Mesothelial cell of epicardium (in vitro differentiated cells): ENCODE measurements at regions not wholly inside any gene's neighbourhood (a gene's known extent, or its start where the extent isn't known, plus 50 kb on each side); places are given as distances from the start of the nearest gene placed in this dataset.
A peak's percentile ranks its signal among the peaks of the same experiment; 100 is the strongest.
"Not testable (repeated sequence)": the region's sequence is repeated elsewhere in the genome, so short reads cannot be mapped to it uniquely, and the experiment has no call there.

Experiments used
- DNase-seq, 2 experiments: peaks; one replicate each; pipeline ENCODE4 v3.0.0; 2021; ENCODE audit warnings: low spot score in 2 of 2; ENCODE audit not compliant: unreplicated experiment in 2 of 2
- H3K27ac Mint-ChIP-seq: 2 replicates; pipeline ENCODE4 v1.8.0; 2021; ENCODE audit warnings: mixed read lengths
- H3K27me3 Mint-ChIP-seq: 2 replicates; pipeline ENCODE4 v1.8.0; 2021; ENCODE audit warnings: low read depth, mixed read lengths
- H3K36me3 Mint-ChIP-seq: 2 replicates; pipeline ENCODE4 v1.8.0; 2021; ENCODE audit warnings: mixed read lengths
- H3K4me1 Mint-ChIP-seq: 2 replicates; pipeline ENCODE4 v1.8.0; 2021; ENCODE audit warnings: mixed read lengths
- H3K4me3 Mint-ChIP-seq: 2 replicates; pipeline ENCODE4 v1.8.0; 2021; ENCODE audit warnings: mild to moderate bottlenecking, moderate library complexity, mixed read lengths
- H3K9me3 Mint-ChIP-seq: 2 replicates; pipeline ENCODE4 v1.8.0; 2021; ENCODE audit warnings: mixed read lengths
- TF ChIP-seq, protein P1 (sequence below): fragments of 200-600 bp; sonication (generic); IDR thresholded peaks from one replicate; pipeline ENCODE4 v1.5.0; 2021; ENCODE audit warnings: antibody characterized with exemption; ENCODE audit not compliant: unreplicated experiment

DNA sequence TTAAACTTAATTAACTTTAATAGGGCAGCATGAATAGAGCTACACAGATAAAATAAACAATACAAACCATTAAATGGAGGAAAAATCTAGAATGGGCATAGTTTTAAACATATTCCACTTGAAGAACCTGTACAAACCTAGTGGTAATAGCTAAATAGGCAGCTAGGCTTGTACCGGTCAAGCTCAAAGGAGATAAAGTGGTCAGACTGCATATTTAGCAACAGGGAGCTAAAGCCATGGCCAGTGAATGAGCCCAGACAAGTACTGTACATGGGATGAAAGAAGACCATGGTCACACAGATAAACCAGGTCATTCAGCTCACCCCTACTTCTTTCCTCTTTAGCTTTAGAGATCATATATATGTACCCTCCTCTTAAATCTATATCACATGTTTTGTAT lies 186.6 kb upstream of the KRR1 start:
- no peaks in the 10 kb centered on the region for H3K36me3 Mint-ChIP-seq
- H3K27me3 Mint-ChIP-seq = no peaks in the 10 kb centered on the region
- H3K9me3 Mint-ChIP-seq = peaks cover 12% of the 10 kb centered on the region
- H3K4me1 Mint-ChIP-seq = peaks cover 21% of the 10 kb centered on the region
- H3K27ac Mint-ChIP-seq = no peak overlapping the region
- no peak for DNase-seq
- TF ChIP-seq, protein P1, sequence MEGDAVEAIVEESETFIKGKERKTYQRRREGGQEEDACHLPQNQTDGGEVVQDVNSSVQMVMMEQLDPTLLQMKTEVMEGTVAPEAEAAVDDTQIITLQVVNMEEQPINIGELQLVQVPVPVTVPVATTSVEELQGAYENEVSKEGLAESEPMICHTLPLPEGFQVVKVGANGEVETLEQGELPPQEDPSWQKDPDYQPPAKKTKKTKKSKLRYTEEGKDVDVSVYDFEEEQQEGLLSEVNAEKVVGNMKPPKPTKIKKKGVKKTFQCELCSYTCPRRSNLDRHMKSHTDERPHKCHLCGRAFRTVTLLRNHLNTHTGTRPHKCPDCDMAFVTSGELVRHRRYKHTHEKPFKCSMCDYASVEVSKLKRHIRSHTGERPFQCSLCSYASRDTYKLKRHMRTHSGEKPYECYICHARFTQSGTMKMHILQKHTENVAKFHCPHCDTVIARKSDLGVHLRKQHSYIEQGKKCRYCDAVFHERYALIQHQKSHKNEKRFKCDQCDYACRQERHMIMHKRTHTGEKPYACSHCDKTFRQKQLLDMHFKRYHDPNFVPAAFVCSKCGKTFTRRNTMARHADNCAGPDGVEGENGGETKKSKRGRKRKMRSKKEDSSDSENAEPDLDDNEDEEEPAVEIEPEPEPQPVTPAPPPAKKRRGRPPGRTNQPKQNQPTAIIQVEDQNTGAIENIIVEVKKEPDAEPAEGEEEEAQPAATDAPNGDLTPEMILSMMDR = no peak
- no peak overlapping the region for H3K4me3 Mint-ChIP-seq

DNA sequence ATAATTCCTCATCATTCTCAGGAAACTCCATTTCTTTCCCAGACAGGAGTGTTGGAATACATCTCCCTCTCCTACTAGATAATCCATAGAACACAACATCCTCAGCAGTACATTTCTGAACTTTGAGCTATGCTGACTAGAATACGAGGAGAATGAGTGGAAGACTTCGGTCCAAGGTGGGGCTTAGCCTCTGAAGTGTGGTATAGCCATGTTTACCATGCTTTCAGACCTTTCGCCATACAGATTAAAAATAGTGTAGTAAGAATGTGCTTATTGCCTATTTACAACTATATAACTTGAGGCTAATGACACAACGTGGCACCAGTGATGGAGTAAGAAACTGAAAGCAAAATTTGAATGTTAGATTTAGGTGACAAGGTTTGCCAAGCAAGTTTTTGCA lies 184.5 kb upstream of the KRR1 start:
- TF ChIP-seq, protein P1 = no peak
- Mint-ChIP-seq H3K27ac (no peak overlapping the region), H3K9me3 (peaks cover 12% of the 10 kb centered on the region), H3K4me3 (no peak overlapping the region), H3K36me3 (no peaks in the 10 kb centered on the region), H3K4me1 (peaks cover 8% of the 10 kb centered on the region), H3K27me3 (no peaks in the 10 kb centered on the region)
- DNase-seq = no peak

DNA sequence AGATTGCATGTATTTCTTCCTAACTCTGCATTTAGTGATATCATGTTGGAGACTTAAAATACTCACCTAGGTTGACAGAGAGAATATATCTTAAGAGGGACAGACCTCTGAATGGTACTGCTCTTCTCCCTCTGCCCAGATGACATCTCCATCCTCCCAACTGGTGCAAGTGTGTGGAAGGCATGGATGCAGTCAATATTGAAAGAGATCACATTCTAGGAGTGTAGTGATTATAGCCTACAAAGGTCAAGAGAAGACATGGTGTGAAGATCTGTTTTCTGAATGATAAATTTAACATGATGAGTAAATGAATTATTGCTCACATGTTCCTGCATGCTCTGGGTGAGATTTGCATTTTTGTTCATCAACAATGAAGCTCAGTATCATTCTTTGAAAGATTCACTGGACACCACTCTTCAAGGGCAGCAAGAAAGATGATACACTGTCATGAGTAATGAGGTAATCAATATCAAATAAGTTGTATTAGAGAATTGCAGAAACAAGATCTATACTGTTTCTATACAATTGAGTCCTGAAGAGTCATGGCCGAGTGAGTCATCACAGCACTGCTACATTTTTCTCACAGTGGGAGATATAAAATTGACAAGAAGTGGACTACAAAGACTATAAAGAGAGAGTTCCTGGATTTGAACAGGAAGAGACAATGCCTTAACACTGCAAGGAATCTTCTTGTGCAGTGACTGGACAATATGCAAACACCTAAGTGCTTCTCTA lies 183.3 kb upstream of the KRR1 start:
- peaks cover 11% of the 10 kb centered on the region for H3K9me3 Mint-ChIP-seq
- DNase-seq = no peak
- TF ChIP-seq, protein P1 = no peak
- no peak overlapping the region for H3K4me3 Mint-ChIP-seq
- H3K36me3 Mint-ChIP-seq = no peaks in the 10 kb centered on the region
- no peaks in the 10 kb centered on the region for H3K27me3 Mint-ChIP-seq
- H3K27ac Mint-ChIP-seq = no peak overlapping the region
- peaks cover 4% of the 10 kb centered on the region for H3K4me1 Mint-ChIP-seq

DNA sequence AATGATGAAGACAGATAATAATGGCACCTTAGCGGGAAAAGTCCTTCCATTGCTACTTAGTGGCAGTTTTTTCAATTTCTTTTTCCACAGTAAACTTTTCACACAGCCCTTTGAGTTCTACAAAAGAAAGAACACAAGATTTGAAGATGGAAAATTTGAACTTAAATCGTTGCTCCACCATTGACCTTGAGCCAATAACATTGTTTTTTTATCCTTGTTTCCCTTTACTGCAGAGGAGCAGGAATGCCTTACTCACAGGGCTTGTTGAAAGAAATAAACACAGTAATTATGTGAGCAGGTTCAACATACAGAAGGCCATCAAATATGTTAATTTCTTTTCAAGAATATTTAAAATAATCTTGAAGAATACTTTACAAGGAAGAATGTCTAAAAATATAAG lies 181.5 kb upstream of the KRR1 start:
- no peak for DNase-seq
- H3K27me3 Mint-ChIP-seq = no peaks in the 10 kb centered on the region
- H3K27ac Mint-ChIP-seq = no peak overlapping the region
- no peaks in the 10 kb centered on the region for H3K36me3 Mint-ChIP-seq
- no peaks in the 10 kb centered on the region for H3K4me1 Mint-ChIP-seq
- no peak overlapping the region for H3K4me3 Mint-ChIP-seq
- TF ChIP-seq, protein P1 = no peak
- no peaks in the 10 kb centered on the region for H3K9me3 Mint-ChIP-seq

DNA sequence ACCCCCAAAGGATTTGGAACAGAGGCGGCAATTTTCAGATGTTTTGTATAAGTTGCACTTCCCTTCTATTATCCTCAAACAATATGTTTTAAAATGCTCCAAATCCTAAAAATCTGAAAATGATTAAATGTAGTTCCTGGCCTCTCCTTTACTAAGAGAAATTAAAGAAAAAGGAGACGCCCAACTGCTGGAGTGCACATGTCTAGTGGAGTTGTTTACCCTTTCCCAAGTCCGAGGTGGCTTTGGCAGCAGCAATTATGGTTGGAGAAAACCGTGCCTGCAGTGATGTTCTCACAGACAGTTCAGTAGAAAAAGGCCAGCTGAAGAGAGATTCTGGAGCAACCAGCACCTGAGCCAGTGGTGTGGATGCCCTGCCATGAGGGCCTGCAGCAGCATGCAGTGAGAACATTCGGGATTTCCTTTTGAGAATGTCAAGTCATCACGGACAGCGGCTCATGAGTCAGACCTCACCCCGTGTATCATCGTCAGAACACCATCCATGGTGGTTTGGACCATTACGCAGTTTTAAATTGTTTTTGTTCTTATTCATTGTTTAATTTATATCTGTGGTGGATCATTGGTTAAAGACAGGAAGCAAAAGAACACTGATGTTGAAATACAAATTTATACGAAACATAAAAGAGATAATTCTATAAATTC lies 179.0 kb upstream of the KRR1 start:
- H3K27ac Mint-ChIP-seq = no peak overlapping the region
- H3K27me3 Mint-ChIP-seq = no peaks in the 10 kb centered on the region

DNA sequence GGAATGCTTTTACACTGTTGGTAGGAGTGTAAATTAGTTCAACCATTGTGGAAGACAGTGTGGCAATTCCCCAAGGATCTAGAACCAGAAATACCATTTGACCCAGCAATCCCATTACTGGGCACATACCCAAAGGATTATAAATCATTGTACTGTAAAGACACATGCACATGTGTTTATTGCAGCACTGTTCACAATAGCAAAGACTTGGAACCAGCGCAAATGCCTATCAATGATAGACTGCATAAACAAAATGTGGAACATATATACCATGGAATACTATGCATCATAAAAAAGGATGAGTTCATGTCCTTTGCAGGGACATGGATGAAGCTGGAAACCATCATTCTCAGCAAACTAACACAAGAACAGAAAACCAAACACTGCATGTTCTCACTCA lies 174.8 kb upstream of the KRR1 start:
- not testable (repeated sequence) for H3K27me3 Mint-ChIP-seq, H3K36me3 Mint-ChIP-seq, H3K9me3 Mint-ChIP-seq, DNase-seq, H3K4me3 Mint-ChIP-seq
- H3K4me1 Mint-ChIP-seq = peaks cover 19% of the 10 kb centered on the region
- peak overlapping the region; percentile 15 for H3K27ac Mint-ChIP-seq

More for the DNA sequence above, 179.0 kb upstream of the KRR1 start:
- TF ChIP-seq, protein P1 = no peak
- DNase-seq = no peak
- Mint-ChIP-seq H3K36me3 (no peaks in the 10 kb centered on the region), H3K4me3 (no peak overlapping the region), H3K4me1 (peaks cover 4% of the 10 kb centered on the region), H3K9me3 (no peaks in the 10 kb centered on the region)
